Stimulated activated CD4-positive, alpha-beta T cell treated with anti-CD3 and anti-CD28 coated beads, TNF-alpha, amount 100 ng/mL, for 4 hours (primary cell): ENCODE measurements at regions not wholly inside any gene's neighbourhood (a gene's known extent, or its start where the extent isn't known, plus 50 kb on each side); places are given as distances from the start of the nearest gene placed in this dataset.
A peak's percentile ranks its signal among the peaks of the same experiment; 100 is the strongest.
"Not testable (repeated sequence)": the region's sequence is repeated elsewhere in the genome, so short reads cannot be mapped to it uniquely, and the experiment has no call there.

Experiments used
- DNase-seq, 3 experiments: peaks; one replicate each; pipeline ENCODE4 v3.0.0-alpha.2; 2020; ENCODE audit warnings: low read depth in 3 of 3

DNA sequence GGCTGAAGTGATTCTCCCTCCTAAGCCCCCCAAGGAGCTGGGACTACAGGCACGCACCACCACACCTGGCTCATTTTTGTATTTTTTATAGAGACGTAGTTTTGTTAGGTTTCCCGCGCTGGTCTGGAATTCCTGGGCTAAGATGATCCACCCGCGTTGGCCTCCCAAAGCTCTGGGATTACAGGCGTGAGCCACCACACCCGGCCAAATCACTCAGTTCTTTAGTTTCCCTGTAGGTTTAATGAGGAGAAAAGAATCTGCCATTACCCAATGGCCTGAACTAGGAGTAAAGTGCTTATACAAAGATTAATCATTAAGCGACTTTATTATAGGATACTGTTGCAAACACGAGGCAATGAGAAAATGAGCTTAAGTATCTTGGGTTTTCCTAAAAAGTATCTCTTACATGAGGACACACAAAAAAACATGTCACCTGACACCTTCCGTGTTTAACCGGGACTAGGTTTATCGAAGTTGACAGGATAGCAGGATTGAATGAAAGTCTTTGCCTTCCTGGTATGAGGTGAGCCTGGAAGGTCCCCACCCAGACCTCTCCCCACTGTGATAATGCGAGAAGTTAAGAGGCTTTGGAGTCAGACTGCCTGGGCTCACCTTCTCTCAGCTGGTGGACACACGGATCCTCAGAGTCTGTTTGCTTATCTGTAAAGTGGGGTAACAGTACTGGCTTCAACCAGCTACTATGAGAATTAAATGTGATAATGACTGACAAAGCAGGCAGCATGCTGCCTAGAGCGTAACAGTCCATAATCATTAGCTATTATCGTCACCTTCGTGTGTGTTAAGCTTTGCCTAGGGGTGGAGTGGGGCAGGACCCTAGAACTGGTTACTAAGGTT is 133.5 kb upstream of the KRAS start:
- DNase-seq: no peak

DNA sequence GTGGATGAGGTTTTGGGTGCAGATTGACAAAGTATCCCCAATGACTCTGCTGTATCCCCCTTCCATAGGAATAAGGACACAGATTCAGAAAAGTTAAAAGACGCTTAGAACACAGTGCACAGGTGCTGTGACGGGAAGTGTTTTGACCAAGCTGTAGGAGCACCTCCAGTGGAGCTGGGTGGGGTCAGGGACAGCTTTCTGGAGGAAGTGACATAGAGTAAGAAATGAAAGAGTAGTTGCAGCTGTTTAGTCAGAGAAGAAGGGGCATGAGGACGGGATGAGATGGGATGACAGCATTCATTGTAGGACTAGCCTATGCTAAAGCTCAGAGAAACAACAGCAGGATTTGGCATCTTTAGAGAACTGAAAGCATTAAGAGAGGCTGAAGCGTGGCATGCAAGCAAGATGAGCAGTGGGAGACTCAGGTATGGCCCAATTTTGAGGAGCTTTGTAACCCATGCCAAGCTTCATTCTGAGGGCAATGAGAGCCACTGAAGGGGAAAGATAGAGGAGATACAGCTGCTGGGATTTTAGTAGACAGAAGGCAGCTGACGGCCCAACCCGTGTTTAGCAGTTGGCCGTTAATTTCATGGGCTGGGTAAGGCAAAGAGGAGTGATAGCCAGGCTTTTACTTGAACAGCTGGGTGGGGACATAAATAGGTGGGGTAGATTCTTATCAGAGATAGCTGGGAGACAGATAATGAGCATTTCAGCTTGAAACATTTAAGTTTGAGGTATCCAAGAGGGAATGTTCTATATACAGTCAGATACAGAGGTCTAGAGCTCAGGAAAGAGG is 131.8 kb upstream of the KRAS start:
- no peak for DNase-seq

DNA sequence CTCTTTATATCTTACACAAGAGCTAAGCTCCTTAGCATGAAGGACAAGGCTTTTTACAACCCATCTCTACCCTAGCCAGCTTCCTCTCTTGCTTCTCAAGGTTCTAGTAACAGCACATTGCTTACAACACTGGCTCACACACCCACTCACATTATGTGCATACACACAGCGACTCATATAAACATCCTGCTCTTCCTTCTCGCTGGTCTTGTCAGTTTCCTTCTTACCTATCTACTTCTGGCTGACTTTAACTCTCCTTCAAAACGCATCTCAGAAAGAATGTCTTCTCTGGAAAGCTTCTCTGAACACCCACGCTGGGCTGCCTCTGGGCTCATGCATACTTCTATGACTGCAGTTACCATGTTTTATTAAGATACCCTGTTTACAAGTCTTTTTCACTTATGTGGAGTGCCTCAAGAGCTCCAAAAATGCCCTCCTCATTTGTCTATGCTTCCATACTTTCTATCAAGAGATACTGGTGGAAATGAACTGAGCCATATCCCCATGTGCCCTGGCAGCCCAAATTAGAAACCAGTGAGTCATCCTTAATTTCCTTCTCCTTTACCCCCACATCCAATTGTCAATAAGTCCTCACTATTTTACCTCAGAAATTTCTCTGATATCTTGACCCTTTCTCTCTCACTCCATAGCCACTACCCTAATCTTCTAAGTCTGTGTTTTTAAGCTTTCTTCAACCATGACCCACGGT is 126.9 kb upstream of the KRAS start:
- DNase-seq: peak in 1 of 3 experiments; percentile 8

DNA sequence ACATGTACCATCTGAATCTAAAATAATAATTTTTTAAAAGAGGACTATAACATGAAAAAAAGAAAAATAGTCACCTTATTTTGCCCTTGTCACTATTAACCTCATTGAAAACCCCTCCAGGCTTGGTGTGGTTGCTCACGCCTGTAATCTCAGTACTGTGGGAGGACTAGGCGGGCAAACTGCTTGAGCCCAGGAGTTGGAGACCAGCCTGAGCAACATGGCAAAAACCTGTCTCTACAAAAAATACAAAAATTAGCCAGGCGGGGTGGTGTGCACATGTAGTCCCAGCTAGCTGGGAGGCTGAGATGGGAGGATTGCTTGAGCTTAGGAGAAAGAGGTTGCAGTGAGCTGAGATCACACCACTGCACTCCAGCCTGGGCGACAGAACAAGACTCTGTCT is 126.3 kb upstream of the KRAS start:
- no peak for DNase-seq

DNA sequence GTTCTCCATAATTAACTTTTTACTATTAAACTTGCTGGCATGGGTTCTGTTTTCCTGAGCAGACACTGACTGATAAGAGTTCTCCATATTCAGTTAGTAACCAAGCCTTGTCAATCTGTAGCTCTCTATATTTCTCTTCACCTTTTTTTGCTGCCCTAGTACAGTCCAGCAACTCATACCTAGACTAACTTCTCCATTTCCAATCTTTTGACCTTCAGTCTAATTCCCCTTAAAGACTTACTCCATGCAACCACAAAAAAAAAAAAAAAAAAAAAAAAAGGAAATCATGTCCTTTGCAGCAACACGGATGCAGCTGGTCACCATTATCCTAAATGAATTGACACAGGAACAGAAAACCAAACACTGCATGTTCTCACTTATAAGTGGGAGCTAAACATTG is 125.7 kb upstream of the KRAS start:
- no peak for DNase-seq

DNA sequence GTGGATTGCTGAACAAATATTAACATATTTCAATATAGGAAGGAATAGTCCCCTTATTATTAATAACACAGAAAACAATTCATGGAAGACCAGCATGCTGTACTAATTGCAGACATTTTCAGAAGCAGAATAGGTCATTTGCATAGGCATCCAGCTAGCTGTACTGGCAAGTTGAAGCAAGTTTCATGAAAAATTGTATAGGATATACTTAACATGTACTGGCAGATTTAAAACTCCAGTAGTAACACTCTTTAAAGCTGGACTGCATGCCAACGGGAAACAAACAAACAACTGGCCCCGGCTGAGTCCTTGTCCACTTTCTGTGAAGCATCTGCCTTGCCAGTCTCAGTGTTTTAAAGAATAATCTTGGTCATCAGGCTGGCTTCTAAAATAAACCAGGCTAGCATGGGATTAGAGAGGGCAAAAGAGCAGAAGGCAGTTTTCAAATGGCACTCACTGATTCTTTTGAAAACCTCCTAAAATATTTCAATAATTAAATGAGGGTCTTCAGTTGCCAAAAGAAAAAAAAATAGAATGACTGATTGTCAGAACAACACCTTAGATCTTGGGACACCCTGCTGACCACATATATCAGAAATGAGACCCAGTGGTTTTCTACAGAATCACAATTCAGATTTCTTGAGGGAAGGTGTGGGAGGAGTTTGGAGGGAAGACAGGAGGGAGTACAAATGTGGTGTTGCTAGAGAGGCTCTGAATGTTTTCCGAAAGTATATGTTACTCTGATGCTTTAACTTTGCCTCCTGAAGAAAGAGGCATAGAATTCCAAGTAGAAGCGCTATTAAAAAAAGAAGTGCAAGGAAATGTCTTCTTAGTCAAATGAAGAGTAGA is 122.5 kb upstream of the KRAS start:
- DNase-seq: no peak

DNA sequence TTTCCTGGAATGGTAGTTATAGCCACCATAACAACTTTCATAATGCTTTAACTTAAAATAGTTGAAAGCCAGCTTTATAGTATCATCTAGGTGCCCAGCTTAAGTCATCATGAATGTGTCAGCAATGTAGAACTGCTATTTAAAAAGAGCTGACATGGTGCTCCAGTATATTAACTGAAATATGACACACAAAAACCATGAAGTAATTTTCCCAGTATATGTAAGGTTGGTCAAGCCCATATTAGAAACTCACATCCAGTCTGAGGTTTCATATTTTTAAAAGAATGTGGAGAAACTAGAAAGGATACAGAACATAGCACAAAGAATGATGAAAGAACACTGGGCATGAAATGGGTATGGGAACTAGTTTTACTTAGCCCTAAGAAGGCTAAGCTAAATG is 121.3 kb upstream of the KRAS start:
- no peak for DNase-seq

DNA sequence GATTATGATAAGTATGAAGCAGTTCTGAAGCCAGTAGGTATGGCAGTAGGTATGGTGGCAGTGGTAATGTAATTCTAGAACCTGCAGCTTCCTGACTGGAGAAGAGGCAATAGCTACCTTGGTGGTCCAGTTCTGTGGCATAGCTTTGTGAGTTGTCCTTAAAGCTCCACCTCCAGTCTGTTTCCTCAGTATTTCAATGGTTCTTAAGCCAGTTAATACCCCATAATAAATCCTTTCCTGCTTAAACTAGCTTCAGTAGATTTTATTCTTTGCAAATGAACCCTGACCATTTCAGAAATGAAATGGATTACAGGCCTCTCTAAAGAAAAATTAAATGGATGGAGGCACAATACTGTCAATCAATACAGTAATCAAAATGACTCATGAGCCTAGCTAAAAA is 117.8 kb upstream of the KRAS start:
- DNase-seq: no peak

DNA sequence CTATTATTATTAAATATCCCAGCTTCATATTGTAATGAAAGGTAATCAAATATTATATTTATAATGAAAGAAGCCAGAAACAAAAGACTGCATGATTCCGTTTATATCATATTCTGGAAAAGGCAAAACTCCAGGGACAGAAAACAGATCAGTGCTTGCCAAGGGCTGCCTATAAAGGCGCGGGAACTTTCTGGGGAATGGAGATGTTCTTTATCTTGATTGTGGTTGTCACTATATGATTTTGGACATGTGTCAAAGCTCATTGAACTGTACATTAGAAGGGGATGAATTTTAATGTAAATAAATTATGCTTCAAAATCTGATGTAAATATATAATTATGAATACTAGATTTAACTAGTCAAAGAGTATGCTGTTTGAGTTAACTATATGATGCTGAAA is 115.4 kb upstream of the KRAS start:
- no peak for DNase-seq

DNA sequence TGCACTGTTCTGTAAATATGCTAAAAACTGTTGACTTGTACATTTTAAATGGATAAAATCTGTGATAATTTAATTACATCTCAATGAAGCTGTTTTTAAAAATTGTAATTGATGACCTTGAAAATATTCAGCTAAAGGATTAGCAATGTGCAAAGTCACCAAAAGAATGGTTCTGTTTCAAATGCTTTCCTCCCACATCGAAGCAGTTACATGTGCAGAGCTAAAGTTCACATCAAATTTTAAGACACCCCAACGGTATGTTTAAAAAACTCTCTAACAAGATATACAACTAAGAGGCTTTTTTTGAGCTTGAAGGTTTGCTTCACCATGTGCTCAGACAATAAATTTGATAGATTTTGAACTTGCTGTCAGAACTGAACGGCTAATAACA is 114.6 kb upstream of the KRAS start:
- DNase-seq: no peak

DNA sequence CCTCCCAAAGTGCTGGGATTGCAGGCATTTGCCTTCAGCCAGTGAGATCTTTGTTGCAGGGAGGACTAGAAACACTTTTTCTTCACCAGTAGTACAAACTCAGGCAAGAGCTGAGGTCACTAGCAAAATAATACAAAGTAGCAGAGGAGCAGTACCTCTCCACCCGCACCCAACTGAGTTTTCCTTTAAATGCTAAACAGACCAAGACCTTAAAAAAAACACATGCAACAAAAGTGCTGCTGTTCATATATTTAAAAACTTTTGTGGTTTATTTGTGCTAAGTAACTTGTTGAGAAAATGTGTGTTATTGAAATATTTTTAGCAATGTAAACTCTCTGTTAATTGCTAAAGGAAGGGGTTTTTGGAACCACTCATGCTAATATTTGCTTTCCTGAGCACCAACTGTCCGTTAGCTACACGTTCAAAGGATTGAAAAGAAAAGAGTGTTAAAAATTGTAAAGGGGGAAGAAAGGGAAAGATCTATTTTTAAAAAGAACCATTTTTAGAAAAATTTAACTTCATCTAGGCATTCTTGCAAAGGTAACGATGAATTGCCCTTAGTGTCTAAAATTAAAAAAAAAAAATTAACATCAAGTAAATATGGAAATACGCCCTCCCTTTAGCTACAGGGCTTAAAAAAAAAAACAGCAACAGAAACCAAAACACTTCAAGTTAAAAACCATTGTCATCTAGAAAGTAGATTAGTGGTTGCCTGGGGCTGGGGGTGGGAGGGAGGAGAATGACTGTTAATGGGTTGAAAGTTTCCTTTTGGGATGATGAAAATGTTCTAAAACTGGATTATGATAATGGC is 114.0 kb upstream of the KRAS start:
- no peak for DNase-seq

DNA sequence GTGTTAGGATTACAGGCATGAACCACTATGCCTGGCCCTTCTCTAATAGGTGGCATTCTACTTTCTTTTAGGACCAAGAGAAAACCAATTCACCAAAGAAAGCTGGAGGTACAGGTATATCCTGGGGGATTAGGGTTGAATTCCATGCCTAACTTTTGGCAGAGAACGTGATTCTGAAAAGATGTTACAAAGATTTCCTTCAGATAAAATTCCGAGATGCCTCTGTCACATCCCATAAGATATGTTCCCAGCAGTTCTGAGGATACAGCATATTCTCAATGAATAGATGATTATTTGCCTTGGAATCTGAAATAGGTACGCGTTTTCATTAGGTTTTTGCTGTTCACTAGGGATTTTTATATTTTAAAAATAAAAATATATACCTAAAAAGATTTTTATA is 111.9 kb upstream of the KRAS start:
- DNase-seq: no peak

DNA sequence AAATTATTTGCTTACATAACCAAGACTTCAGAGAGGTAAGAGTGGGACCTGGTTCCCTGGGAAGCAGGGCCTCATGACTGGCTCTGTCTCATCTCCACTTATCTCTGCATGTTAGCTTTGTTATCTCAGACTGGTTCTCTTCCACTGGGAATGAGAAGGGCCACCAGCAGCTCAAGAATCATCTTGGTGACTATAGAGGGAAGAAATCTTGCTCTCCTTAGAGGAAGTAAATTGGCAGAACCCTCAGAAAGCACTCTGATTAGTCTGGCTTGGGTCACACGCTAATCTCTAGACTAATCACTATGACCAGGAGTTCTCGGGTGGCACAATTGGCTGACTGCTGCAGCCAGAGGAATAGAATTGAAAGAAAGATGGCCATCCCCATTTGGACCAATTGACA is 110.8 kb upstream of the KRAS start:
- no peak for DNase-seq

DNA sequence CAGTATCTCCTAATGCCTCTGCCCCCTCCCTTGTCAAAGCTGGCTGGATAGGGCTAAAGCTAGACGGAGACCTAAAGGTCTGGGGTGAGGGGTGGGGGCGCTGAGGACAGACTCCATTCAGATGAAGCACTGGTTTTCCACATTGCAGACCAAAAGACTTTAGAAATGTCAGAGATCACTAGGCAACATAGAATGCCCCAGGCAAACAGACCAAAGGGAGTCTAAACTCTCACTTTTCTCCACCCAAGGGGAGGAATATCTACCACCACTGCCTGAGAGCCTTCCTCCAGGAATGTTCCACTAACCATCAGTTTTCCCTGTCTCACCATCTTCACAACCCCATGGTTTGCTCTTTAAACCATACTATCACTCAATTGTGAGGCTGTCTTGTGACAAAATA is 106.9 kb upstream of the KRAS start:
- no peak for DNase-seq

DNA sequence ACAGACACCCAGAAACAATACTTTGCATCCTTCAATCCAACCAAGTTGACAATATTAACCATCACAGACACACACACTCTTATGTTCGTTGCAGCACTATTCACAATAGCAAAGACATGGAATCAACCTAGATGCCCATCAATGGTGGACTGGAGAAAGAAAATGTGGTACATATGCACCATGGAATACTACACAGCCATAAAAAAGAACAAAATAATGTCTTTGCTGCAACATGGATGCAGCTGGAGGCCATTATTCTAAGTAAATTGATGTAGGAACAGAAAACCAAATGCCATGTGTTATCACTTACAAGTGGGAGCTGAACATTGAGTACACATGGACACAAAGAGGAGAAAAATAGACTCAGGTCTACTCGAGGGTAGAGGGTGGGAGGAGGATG is 102.2 kb upstream of the KRAS start:
- DNase-seq: not testable (repeated sequence)

DNA sequence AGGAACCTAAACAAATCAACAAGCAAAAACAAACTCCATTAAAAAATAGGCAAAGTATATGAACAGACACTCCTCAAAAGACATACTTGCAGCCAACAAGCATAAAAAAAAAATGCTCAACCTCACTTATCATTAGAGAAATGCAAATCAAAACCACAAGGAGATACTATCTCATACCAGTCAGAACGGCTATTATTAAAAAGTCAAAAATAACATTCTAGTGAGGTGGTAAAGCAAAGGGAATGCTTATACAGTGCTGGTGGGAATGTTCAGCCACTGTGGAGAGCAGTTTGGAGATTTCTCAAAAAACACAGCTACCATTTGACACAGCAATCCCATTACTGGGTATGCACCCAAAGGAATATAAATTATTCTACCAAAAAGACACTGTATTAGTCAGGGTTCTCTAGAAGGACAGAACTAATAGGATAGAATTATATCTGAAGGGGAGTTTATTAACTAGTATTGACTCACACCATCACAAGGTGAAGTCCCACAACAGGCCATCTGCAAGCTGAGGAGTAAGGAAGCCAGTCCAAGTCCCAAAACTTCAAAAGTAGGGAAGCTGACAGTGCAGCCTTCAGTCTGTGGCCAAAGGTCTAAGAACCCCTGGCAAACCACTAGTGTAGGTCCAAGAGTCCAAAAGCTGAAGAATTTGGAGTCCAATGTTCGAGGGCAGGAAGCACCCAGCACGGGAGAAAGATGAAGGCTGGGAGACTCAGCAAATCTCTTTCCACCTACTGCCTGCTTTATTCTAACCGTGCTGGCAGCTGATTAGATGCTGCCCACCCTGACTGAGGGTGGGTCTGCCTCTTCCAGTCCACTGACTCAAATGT is 101.6 kb upstream of the KRAS start:
- no peak for DNase-seq

DNA sequence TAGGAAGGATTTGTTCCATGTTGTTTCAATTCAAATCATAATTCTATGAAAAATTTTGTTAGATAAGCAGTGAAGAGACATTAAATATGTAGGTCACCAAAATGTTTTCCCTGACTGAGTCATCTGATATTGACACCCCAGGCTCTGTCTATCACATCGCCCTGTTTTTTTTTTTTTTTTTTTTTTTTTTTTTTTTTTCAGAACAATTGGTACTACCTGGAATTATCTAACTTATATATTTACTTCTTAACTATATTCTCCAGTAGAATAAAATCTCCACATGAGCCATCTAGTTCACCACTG is 97.8 kb upstream of the KRAS start:
- DNase-seq: no peak

DNA sequence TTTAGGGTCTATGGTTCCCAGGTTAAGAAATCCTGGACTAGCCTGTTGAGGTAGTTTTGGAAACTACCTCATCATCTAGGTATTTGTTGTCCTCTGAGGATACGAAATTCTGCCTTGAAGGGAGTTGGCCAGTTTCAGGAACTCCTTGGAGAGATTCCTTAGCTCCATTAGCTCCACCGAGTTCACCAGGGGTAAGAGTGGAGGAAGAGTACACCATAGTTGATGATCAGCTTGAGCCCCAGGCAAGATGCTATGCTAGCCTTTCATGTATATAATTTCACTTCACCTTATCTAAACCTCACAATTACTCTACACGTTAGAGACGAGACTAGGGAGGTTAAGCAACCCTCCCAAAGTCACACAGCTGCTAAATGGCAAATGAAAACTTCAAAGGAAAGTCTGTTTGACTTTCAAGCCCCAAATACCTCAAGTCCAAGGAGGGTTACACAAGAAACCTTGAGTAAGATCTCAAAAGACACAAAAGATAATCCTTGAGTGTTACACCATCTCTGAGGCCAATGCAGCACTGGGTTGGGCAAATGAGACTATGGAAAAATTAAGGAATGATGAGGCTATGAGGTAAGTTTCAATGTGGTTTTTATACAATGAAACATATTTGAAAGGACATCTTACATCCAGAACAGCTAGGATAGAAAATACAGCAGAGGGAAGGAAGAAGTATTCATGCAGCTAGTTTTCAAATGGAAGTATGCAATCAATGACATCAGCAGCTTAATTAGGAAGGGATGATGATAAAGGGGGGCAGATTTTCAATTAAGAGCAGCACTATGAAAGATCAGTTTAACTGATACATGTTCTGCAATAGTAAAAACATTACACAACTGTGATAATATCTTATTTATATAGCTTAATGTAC is 97.2 kb upstream of the KRAS start:
- DNase-seq: no peak

DNA sequence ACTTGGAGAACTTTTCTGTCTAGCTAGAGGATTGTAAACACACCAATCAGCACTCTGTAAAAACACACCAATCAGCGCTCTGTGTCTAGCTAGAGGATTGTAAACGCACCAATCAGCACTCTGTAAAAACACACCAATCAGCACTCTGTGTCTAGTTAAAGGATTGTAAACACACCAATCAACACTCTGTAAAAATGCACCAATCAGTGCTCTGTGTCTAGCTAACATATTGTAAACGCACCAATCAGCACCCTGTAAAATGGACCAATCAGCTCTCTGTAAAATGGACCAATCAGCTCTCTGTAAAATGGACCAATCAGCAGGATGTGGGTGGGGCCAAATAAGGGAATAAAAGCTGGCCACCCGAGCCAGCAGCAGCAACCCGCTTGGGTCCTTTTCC is 91.1 kb upstream of the KRAS start:
- not testable (repeated sequence) for DNase-seq
